ENCODE measurements at regions not wholly inside any gene's neighbourhood (a gene's known extent, or its start where the extent isn't known, plus 50 kb on each side); places are given as distances from the start of the nearest gene placed in this dataset.

DNA sequence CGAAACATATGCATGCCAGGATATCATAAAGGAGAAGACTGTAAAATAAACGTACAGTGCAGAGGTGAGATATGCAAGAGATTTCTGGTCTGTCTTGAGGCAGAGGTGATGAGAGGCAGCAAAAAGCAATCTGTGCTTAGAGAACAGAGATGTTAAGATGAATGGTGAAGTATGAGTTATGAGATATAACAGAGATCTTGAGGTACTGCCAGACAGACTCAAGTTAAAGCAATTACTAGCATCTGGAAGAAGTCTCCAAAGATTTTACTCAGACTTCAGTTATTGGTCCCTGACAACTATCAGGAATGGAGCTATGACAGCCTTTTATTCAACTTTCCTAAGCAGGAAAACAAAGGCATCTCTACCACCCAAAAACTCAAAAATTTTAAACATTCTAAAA is 122.8 kb upstream of the DST start:
- no peak overlapping the region for H3K27ac ChIP-seq (ENCODE audit: extremely low read length, insufficient read depth, low read length)
- POLR2A ChIA-PET, result no interaction called here
- no peaks in the 10 kb centered on the region for H3K79me2 ChIP-seq (ENCODE audit: insufficient read depth, low read length)
- peaks cover 12% of the 10 kb centered on the region for H3K4me1 ChIP-seq (ENCODE audit: insufficient read depth, low read length)
- H4K20me1 ChIP-seq (ENCODE audit: insufficient read depth, low read length), result no peaks in the 10 kb centered on the region
- 58% methylated on average over 2 of the region's 2 CpGs for WGBS (ENCODE audit: low lambda C conversion rate)
- H3K4me2 ChIP-seq (ENCODE audit: low read depth, low read length), result no peak overlapping the region
- no peaks in the 10 kb centered on the region for H3K27me3 ChIP-seq (ENCODE audit: control insufficient read depth in 1 of 2, insufficient read depth in 2 of 2, low read length in 2 of 2)
- no peaks in the 10 kb centered on the region for H3K36me3 ChIP-seq (replicated peaks in 1 of 2; ENCODE audit: control insufficient read depth in 1 of 2, insufficient read depth in 2 of 2, low read length in 2 of 2)
- in situ Hi-C loops (cut with HindIII; ENCODE audit: extremely low pct_ligation_motif_present, low pct_unique_long_range_greater_than_20kb) (no loop called here), intact Hi-C loops (cut with micrococcal nuclease; ENCODE audit: unreplicated experiment) (loop anchor here (5.0 kb wide), 1 partner anchor 77 kb away; no protein-coding TSS in a partner anchor)
- no peak overlapping the region for H3K4me3 ChIP-seq (replicated peaks in 1 of 3; ENCODE audit: insufficient read depth in 1 of 3, low read depth in 2 of 3, low read length in 3 of 3)
- H2AFZ ChIP-seq (ENCODE audit: low read length), result no peak overlapping the region
- no peaks in the 10 kb centered on the region for H3K9me3 ChIP-seq (ENCODE audit: low read length)
- no peak overlapping the region for H3K9ac ChIP-seq (ENCODE audit: insufficient read depth, low read depth, low read length)
- no TSS peak for BruUV-seq (replicated peaks)
- ATAC-seq, result no peak
- no peak for DNase-seq (ENCODE audit: low spot score)
- TF ChIP-seq ZNF10 (CRISPR knock-in tag; IDR thresholded peaks at IDR 0.05; ENCODE audit: borderline replicate concordance, low read depth) (no peak), PCBP1 (IDR thresholded peaks at IDR 0.05; ENCODE audit: borderline replicate concordance, low read depth, low read length) (no peak), ZNF850 (CRISPR knock-in tag; conservative IDR thresholded peaks at IDR 0.05) (no peak)
- TF ChIP-seq, protein P1, sequence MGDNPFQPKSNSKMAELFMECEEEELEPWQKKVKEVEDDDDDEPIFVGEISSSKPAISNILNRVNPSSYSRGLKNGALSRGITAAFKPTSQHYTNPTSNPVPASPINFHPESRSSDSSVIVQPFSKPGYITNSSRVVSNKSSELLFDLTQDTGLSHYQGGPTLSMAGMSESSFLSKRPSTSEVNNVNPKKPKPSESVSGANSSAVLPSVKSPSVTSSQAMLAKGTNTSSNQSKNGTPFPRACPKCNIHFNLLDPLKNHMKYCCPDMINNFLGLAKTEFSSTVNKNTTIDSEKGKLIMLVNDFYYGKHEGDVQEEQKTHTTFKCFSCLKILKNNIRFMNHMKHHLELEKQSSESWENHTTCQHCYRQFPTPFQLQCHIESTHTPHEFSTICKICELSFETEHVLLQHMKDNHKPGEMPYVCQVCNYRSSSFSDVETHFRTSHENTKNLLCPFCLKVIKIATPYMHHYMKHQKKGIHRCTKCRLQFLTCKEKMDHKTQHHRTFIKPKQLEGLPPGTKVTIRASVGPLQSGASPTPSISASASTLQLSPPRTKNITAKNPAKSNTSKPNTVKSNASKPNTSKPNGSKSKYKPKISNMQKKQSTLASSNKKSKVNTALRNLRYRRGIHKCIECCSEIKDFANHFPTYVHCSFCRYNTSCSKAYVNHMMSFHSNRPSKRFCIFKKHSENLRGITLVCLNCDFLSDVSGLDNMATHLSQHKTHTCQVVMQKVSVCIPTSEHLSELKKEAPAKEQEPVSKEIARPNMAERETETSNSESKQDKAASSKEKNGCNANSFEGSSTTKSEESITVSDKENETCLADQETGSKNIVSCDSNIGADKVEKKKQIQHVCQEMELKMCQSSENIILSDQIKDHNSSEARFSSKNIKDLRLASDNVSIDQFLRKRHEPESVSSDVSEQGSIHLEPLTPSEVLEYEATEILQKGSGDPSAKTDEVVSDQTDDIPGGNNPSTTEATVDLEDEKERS (CRISPR knock-in tag; IDR thresholded peaks at IDR 0.05), result no peak
- FAIRE-seq, result no peak
- CTCF ChIA-PET (ENCODE audit: low intra/inter-chr PET ratio, low total read pairs), result interaction anchor here (1.7 kb wide), 1 partner anchor 57 kb away, joined by 7 read pairs; no protein-coding TSS in a partner anchor

DNA sequence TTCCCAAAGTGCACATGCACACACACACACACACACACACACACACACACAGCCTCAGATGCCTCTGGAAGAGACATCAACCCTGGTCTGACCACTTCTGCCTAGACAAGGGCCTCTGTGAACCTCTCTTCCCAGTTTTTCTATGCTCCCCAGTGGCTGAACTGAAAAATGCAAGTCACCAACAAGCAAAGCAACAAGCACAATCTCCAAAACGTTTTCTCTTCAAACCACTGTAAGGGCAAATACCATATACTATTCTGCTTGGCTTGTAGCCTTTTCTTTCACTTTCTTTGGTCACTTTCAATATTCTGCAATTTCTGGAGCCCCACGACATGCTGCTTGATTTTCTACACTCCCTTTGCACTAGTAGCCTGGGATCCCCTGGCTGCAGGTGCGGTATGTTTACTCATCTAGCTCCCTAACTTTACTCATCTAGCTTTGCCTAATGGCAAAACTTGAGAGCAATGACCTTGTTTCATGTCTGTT is 121.4 kb upstream of the DST start:
- POLR2A ChIA-PET, result no interaction called here
- intact Hi-C loops (cut with micrococcal nuclease; ENCODE audit: unreplicated experiment) (no loop called here), in situ Hi-C loops (cut with HindIII; ENCODE audit: extremely low pct_ligation_motif_present, low pct_unique_long_range_greater_than_20kb) (loop anchor here (5.0 kb wide), 1 partner anchor 127 kb away; no protein-coding TSS in a partner anchor)
- peak; percentile 99 for ATAC-seq
- no peak overlapping the region for H3K4me3 ChIP-seq (replicated peaks in 1 of 3; ENCODE audit: insufficient read depth in 1 of 3, low read depth in 2 of 3, low read length in 3 of 3)
- H3K27me3 ChIP-seq (ENCODE audit: control insufficient read depth in 1 of 2, insufficient read depth in 2 of 2, low read length in 2 of 2), result no peaks in the 10 kb centered on the region
- H4K20me1 ChIP-seq (ENCODE audit: insufficient read depth, low read length), result no peaks in the 10 kb centered on the region
- peak; percentile 69 for DNase-seq (ENCODE audit: low spot score)
- H3K9me3 ChIP-seq (ENCODE audit: low read length), result no peaks in the 10 kb centered on the region
- H3K36me3 ChIP-seq (replicated peaks in 1 of 2; ENCODE audit: control insufficient read depth in 1 of 2, insufficient read depth in 2 of 2, low read length in 2 of 2), result no peaks in the 10 kb centered on the region
- FAIRE-seq, result peak; percentile 61
- H3K27ac ChIP-seq (ENCODE audit: extremely low read length, insufficient read depth, low read length), result no peak overlapping the region
- peaks cover 12% of the 10 kb centered on the region for H3K4me1 ChIP-seq (ENCODE audit: insufficient read depth, low read length)
- CTCF ChIA-PET (ENCODE audit: low intra/inter-chr PET ratio, low total read pairs), result interaction anchor here (1.7 kb wide), 1 partner anchor 55 kb away, joined by 7 read pairs; no protein-coding TSS in a partner anchor
- no peaks in the 10 kb centered on the region for H3K79me2 ChIP-seq (ENCODE audit: insufficient read depth, low read length)
- peak overlapping the region; percentile 55 for H3K4me2 ChIP-seq (ENCODE audit: low read depth, low read length)
- H3K9ac ChIP-seq (ENCODE audit: insufficient read depth, low read depth, low read length), result no peak overlapping the region
- H2AFZ ChIP-seq (ENCODE audit: low read length), result no peak overlapping the region
- no TSS peak for BruUV-seq (replicated peaks)
- WGBS (ENCODE audit: low lambda C conversion rate), result 11% methylated on average over 3 of the region's 3 CpGs
- TF ChIP-seq MED13 (CRISPR knock-in tag; IDR thresholded peaks at IDR 0.05) (no peak), ELF3 (CRISPR knock-in tag; IDR thresholded peaks at IDR 0.05) (0 out of 2 replicates have a peak, but pooled peaks have one; percentile 33), MED8 (CRISPR knock-in tag; IDR thresholded peaks at IDR 0.05; ENCODE audit: insufficient replicate concordance) (no peak), ZBTB7A (CRISPR knock-in tag; IDR thresholded peaks at IDR 0.05) (no peak), KDM1A (CRISPR knock-in tag; IDR thresholded peaks at IDR 0.05) (no peak), SMC3 (IDR thresholded peaks at IDR 0.05; ENCODE audit: low read length) (peak; percentile 63), ZMYM4 (CRISPR knock-in tag; IDR thresholded peaks at IDR 0.05) (0 out of 2 replicates have a peak, but pooled peaks have one; percentile 31), STAG1 (CRISPR knock-in tag; IDR thresholded peaks at IDR 0.05) (peak; percentile 75), ZSCAN21 (CRISPR knock-in tag; IDR thresholded peaks at IDR 0.05; ENCODE audit: borderline replicate concordance) (no peak)
- TF ChIP-seq, protein P2, sequence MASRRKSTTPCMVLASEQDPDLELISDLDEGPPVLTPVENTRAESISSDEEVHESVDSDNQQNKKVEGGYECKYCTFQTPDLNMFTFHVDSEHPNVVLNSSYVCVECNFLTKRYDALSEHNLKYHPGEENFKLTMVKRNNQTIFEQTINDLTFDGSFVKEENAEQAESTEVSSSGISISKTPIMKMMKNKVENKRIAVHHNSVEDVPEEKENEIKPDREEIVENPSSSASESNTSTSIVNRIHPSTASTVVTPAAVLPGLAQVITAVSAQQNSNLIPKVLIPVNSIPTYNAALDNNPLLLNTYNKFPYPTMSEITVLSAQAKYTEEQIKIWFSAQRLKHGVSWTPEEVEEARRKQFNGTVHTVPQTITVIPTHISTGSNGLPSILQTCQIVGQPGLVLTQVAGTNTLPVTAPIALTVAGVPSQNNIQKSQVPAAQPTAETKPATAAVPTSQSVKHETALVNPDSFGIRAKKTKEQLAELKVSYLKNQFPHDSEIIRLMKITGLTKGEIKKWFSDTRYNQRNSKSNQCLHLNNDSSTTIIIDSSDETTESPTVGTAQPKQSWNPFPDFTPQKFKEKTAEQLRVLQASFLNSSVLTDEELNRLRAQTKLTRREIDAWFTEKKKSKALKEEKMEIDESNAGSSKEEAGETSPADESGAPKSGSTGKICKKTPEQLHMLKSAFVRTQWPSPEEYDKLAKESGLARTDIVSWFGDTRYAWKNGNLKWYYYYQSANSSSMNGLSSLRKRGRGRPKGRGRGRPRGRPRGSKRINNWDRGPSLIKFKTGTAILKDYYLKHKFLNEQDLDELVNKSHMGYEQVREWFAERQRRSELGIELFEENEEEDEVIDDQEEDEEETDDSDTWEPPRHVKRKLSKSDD (CRISPR knock-in tag; IDR thresholded peaks at IDR 0.05; ENCODE audit: low read depth), result no peak

Data from HepG2 (cell line).